Suprapubic skin (tissue), 4 donors: ENCODE measurements at regions not wholly inside any gene's neighbourhood (a gene's known extent, or its start where the extent isn't known, plus 50 kb on each side); places are given as distances from the start of the nearest gene placed in this dataset.

Experiments
- CTCF ChIP-seq, 2 donors: fragments of 200-600 bp in 1 of 2; fragments of 450-650 bp in 1 of 2; sonication (generic) in 1 of 2; IDR thresholded peaks; one replicate each; pipeline ENCODE4 v1.5.1; 2016 to 2019; ENCODE audit warnings: antibody characterized with exemption in 2 of 2, mild to moderate bottlenecking in 1 of 2, moderate library complexity in 1 of 2
- EP300 ChIP-seq: sonication (generic); formaldehyde crosslinking; IDR thresholded peaks from one replicate; pipeline ENCODE4 v1.6.1; 2017; ENCODE audit warnings: antibody characterized with exemption
- POLR2A ChIP-seq, 2 donors: fragments of 450-650 bp; IDR thresholded peaks; one replicate each; pipeline ENCODE4 v1.6.1; 2017; ENCODE audit warnings: antibody characterized with exemption in 2 of 2, mild to moderate bottlenecking in 2 of 2, moderate library complexity in 2 of 2
- POLR2AphosphoS5 ChIP-seq, 3 donors: sonication (generic); formaldehyde crosslinking; IDR thresholded peaks; one replicate each; pipeline ENCODE4 v1.6.1; 2017; ENCODE audit warnings: antibody characterized with exemption in 3 of 3

GRCh38 chr2:176614049-176614448, 344.8 kb downstream of the MTX2 start:
- no peak for TF ChIP-seq CTCF (IDR thresholded peaks at IDR 0.05)
- no peak for TF ChIP-seq POLR2A (IDR thresholded peaks at IDR 0.05)
- TF ChIP-seq EP300 = no peak
- TF ChIP-seq POLR2AphosphoS5 (IDR thresholded peaks at IDR 0.05) = no peak
